GM04504 (cell line): ENCODE measurements at regions not wholly inside any gene's neighbourhood (a gene's known extent, or its start where the extent isn't known, plus 50 kb on each side); places are given as distances from the start of the nearest gene placed in this dataset.
"Not testable (repeated sequence)": the region's sequence is repeated elsewhere in the genome, so short reads cannot be mapped to it uniquely, and the experiment has no call there.

Experiments used
- DNase-seq: peaks from one replicate; pipeline ENCODE4 v3.0.0-alpha.2; 2012; ENCODE audit warnings: low read depth

- DNase-seq: no peak
Observed at GRCh38 chr15:46956456-46956855, 760.8 kb upstream of the SEMA6D start.

GRCh38 chr15:46956881-46957280 lies 760.4 kb upstream of the SEMA6D start:
- DNase-seq: no peak

GRCh38 chr15:46960581-46960980 lies 756.7 kb upstream of the SEMA6D start:
- DNase-seq: no peak

GRCh38 chr15:46961795-46962194 lies 755.5 kb upstream of the SEMA6D start:
- no peak for DNase-seq

DNA sequence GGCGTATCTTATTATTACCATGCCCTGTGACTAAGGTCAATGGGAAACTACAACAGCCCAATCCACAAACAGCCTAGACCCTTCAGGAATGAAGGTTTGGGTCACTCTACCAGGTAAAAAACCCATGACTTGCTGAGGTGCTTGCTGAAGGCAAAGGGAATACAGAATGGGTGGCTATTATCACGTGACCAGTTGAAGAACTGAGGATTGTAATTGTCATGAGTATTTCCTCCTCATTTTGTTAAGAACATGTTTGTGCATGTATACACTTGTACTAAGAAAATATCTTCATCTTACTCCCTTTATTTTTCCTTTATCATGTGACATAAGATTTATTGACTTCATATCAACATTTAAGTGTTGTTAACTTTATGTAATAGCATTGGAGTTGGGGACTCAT lies 729.2 kb upstream of the SEMA6D start:
- not testable (repeated sequence) for DNase-seq

DNA sequence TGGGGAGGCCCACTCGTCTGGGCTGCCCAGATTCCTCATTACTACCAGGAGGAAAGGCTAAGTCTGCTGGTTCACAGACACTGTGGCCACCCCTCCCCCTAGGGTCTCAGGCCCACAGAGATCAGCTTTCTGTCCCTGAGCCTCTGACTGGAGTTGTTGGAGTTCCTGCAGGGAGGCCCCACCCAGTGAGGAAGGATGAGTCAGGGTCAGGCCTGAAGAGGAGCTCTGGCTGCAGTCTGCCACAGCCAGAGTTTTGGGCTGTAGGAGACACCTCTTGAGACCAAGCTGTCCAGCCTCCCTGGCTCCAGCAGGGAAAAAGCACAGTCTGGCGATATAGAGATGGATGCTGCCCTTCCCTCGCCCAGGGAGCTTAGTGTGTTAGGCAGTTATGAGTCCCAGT lies 720.9 kb upstream of the SEMA6D start:
- no peak for DNase-seq

DNA sequence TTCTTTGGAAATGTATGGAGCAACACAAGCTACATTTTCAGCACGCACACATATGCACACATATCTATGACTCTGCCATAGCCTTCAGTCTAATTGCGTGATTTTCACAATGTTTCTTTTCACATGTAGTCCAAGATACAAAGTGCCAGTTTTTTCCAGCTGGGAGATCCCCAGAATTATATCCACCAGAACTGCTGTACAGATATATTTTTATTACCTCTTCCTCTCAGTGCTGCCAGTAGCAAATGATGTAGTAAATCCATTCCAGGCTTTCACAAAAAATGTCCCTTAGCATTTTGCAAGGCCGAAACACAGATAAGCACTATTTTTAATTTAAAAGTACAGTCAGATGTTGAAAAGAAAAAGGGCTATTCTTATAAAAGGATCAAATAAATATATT lies 719.8 kb upstream of the SEMA6D start:
- DNase-seq: no peak

GRCh38 chr15:47003568-47003967 lies 713.7 kb upstream of the SEMA6D start:
- DNase-seq: no peak

GRCh38 chr15:47013446-47013845 lies 703.9 kb upstream of the SEMA6D start:
- no peak for DNase-seq

GRCh38 chr15:47027322-47027946 lies 689.9 kb upstream of the SEMA6D start:
- no peak for DNase-seq

DNA sequence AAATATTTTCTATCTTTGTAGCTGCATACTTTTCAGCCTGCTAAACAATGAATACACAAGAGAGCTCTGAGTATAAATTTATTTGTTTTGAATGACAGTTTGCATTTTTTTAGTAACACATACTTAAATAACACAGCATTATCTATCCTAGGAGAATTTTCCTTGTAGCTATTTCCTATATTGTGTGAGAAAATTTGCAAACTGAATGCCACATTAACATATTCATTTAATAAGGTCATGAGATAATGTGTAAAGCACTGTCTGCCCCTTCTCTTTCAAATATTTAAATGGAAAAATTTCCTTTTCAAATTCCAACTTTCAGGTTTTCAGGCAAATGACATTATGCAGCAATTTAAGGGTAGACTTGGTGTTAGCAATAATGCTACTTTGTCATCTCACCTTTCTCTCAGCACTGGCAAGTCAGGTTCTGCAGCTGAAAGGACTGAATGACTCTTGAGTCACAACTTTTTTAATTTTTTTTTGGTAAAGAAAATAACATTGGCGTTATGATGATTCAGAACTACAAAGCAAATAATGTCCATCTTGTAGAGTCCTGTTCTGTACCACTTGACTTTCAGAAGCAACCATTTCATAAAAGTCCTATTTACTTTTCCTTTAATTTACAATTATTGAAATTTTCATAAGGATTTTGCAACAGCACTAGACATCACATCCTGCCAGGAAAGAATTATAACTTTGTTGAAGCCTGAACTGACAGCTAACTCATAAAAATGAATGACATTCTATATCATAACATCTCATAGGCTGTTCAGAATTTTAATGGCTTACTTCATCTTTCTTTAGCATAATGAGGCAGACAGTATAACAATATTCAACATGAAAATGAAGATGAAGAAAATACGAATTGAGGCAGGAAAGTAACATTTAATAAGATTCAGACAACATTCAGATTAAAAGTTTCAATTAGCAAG lies 681.6 kb upstream of the SEMA6D start:
- no peak for DNase-seq

DNA sequence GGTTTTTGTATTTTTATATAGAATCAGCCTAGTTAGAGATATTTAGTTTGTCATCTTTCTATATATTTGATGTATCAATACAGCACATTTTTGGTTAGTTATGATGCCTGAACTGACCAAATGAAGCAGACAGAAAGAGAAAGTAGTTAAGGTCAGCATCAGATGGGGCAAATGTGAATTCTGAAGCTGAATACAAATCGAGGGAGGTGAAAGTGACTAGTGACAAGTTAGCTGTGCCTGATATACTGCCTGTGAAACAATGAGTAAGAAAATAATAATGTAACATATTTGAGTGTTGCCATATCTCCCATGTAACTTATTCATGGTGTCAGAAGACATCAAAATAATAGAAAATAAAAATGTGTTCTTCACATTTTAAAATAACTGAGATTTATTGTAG lies 680.3 kb upstream of the SEMA6D start:
- no peak for DNase-seq

DNA sequence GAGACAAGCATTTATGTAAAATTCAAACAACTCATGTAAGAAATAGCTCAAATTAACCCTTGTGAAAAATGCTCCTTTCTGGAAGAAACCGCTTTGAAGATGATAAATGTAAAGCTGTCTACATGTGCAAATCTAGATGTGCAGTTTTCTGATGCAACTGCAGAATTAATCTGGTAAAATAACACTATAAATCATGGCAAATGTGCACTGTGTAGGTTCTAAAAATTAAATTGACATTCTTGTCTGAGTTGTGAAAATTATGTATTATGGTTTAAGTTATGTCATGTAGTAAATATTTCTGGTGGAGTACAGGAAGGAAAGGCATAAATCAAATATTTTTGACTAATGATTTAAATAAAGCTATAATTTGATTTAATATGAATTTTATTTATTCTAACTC lies 678.1 kb upstream of the SEMA6D start:
- no peak for DNase-seq

- no peak for DNase-seq
Observed at GRCh38 chr15:47041301-47041700, 676.0 kb upstream of the SEMA6D start.

GRCh38 chr15:47047981-47048380 lies 669.3 kb upstream of the SEMA6D start:
- DNase-seq: not testable (repeated sequence)

DNA sequence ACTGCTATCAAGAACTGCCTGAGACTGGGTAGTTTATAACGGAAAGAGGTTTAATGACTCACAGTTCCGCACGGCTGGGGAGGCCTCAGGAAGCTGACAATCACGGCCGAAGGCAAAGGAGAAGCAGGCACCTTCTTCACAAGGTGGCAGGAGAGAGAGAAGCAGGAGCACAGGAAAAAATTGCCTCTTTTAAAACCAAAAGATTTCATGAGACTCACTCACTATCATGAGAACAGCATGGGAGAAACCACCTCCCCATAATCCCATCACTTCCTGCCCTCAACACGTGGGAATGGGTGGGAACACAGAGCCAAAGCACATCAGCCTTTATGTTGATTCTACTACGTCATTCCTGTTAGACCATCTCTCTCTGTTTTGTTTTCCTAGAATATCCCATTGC lies 650.9 kb upstream of the SEMA6D start:
- no peak for DNase-seq

- DNase-seq: not testable (repeated sequence)
Observed at GRCh38 chr15:47077846-47078245, 639.5 kb upstream of the SEMA6D start.

DNA sequence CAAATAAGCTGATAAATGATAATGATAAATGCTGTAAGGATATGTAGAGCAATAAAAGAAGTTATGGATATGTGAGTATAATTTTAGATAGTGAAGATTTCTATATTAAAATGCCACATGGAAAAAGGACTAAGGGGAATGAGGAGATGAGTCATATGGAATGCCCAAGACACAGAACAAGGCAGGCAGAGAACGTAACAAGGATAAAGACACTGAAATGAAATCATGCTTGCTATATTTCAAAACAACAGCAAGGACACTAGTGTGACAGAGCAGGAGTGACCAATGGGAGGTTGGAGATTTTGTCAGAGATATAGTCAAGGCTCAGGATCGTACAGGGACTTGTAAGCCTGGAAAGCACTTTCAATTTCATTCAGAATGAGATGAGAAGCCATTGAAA lies 621.5 kb upstream of the SEMA6D start:
- DNase-seq: no peak

DNA sequence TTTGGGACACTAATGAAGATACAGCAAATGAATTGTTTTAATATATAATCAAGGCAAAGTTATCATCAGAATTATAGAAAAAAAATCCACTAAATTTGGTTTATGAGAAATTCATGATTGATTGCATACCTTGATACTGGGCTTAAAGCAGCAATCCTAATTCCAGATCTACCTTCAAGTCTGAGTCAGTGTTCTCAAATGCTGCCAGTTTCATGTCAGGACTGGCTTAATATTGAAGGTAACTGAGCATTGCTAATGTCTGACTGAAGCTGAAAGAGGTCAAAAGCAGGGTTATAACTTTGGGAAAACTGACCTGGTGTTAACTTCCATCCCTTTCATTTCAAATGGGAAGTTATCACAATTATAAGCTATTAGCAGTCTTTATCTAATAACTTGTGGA lies 618.8 kb upstream of the SEMA6D start:
- not testable (repeated sequence) for DNase-seq

DNA sequence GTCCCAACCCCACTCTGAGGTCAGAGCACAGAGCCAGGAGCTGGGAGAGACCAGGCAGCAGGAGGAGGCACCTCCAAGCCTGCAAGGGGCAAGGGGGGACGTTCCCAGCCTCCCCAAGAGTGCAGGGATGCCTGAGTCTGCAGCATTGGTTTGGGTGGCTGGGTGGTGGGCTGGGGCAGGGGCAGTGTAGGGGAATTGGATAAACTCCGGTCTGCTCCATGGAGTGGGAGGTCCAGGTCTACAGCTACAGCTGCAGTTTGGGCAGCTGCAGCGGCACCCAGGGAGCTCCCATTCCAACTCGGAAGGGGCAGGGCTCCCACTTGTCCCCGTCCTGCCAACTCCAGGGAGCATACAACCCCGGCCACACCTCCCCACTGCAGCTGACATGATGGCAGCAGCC lies 617.5 kb upstream of the SEMA6D start:
- DNase-seq: not testable (repeated sequence)

DNA sequence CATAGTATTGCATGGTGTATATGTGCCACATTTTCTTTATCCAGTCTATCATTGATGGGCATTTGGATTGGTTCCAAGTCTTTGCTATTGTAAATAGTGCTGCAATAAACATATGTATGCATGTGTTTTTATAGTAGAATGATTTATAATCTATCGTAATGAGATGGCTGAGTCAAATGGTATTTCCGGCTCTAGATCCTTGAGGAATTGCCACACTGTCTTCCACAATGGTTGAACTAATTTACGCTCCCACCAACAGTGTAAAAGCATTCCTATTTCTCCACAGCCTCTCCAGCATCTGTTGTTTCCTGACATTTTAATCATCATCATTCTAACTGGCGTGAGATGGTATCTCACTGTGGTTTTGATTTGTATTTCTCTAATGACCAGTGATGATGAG lies 608.5 kb upstream of the SEMA6D start:
- DNase-seq: not testable (repeated sequence)

DNA sequence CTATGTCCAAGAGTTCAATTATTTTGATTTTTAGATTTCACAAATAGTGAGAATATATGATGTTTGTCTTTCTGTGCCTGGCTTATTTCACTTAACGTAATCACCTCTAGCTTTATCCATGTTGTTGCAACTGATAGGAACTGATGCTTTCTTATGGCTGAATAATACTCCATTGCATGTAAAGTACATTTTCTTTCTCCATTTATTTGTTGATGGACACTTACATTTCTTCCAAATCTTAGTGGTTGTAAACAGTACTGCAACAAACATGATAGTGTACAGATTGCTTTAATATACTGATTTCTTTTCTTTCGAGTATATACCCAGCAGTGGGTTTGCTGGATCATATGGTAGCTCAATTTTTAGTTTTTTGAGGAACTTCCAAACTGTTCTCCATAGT lies 600.6 kb upstream of the SEMA6D start:
- DNase-seq: no peak

DNA sequence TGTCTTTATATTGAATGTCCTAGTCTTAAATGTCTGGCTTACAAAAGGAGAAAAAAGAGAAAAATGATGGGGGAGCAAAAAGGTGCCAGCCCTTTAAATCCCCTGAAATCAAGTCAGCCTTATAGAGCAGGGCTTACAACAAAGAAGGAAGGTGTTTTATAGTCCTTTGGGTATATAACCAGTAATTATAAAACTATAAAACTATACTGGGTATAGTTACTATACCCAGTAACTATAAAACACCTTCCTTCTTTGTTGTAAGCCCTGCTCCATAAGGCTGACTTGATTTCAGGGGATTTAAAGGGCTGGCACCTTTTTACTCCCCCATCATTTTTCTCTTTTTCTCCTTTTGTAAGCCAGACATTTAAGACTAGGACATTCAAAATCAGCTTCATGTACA lies 598.0 kb upstream of the SEMA6D start:
- no peak for DNase-seq
